ENCODE measurements at regions not wholly inside any gene's neighbourhood (a gene's known extent, or its start where the extent isn't known, plus 50 kb on each side); places are given as distances from the start of the nearest gene placed in this dataset.

- TF ChIP-seq NFIC (IDR thresholded peaks at IDR 0.05), result no peak
- no peak for TF ChIP-seq EGR1 (IDR thresholded peaks at IDR 0.05)
- TF ChIP-seq TAF1 (IDR thresholded peaks at IDR 0.05; ENCODE audit: low read depth), result no peak
- TF ChIP-seq TEAD4 (IDR thresholded peaks at IDR 0.05), result no peak
- TF ChIP-seq TCF12 (IDR thresholded peaks at IDR 0.05; ENCODE audit: low read depth), result no peak
- TF ChIP-seq CEBPB (IDR thresholded peaks at IDR 0.05), result no peak
- TF ChIP-seq FOXM1 (IDR thresholded peaks at IDR 0.05; ENCODE audit: borderline replicate concordance, low read depth), result no peak
- no peak for TF ChIP-seq MAX (IDR thresholded peaks at IDR 0.05)
- TF ChIP-seq EP300 (IDR thresholded peaks at IDR 0.05; ENCODE audit: borderline replicate concordance), result no peak
- TF ChIP-seq ZBTB7A (IDR thresholded peaks at IDR 0.05; ENCODE audit: low read depth), result no peak
- no peak for TF ChIP-seq CREB1 (IDR thresholded peaks at IDR 0.05; ENCODE audit: low read depth)
- TF ChIP-seq REST (IDR thresholded peaks at IDR 0.05; ENCODE audit: low read depth), result no peak
- TF ChIP-seq RAD21 (IDR thresholded peaks at IDR 0.05; ENCODE audit: low read depth), result no peak
- TF ChIP-seq USF1 (IDR thresholded peaks at IDR 0.05), result no peak
- TF ChIP-seq YY1 (IDR thresholded peaks at IDR 0.05; ENCODE audit: low read depth), result no peak
These were observed 378.6 kb downstream of the GADD45G start for GRCh38 chr9:89983411-89983810.

GRCh38 chr9:89984214-89984613, 379.4 kb downstream of the GADD45G start:
- TF ChIP-seq REST (IDR thresholded peaks at IDR 0.05; ENCODE audit: low read depth), result no peak
- TF ChIP-seq USF1 (IDR thresholded peaks at IDR 0.05), result no peak
- no peak for TF ChIP-seq TCF12 (IDR thresholded peaks at IDR 0.05; ENCODE audit: low read depth)
- TF ChIP-seq TAF1 (IDR thresholded peaks at IDR 0.05; ENCODE audit: low read depth), result no peak
- no peak for TF ChIP-seq RAD21 (IDR thresholded peaks at IDR 0.05; ENCODE audit: low read depth)
- TF ChIP-seq YY1 (IDR thresholded peaks at IDR 0.05; ENCODE audit: low read depth), result no peak

DNA sequence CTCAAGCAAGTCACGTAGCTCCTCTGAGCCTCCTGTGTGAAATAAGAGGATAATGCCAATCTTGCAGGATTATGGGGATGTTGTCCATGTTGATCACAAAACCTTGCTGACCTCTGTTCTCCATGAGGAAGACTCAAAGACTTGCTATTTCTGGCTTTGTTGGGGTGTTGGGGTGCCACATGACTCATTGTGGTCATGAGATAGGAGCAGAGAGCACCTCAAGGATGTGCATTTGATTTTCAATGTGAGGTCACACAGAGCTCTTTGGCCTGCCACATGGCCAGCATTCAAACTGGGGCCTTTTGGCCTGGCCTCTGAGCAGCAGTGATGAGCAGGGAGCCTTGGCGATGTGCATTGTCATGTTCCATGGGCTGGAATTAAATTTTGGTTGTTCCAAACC, 380.3 kb downstream of the GADD45G start:
- no peak for TF ChIP-seq REST (IDR thresholded peaks at IDR 0.05; ENCODE audit: low read depth)
- no peak for TF ChIP-seq CREB1 (IDR thresholded peaks at IDR 0.05; ENCODE audit: low read depth)
- no peak for TF ChIP-seq YY1 (IDR thresholded peaks at IDR 0.05; ENCODE audit: low read depth)
- no peak for TF ChIP-seq MAX (IDR thresholded peaks at IDR 0.05)
- TF ChIP-seq USF1 (IDR thresholded peaks at IDR 0.05), result no peak
- no peak for TF ChIP-seq EP300 (IDR thresholded peaks at IDR 0.05; ENCODE audit: borderline replicate concordance)
- TF ChIP-seq CEBPB (IDR thresholded peaks at IDR 0.05), result no peak
- TF ChIP-seq TEAD4 (IDR thresholded peaks at IDR 0.05), result no peak
- TF ChIP-seq EGR1 (IDR thresholded peaks at IDR 0.05), result no peak
- TF ChIP-seq RAD21 (IDR thresholded peaks at IDR 0.05; ENCODE audit: low read depth), result no peak
- no peak for TF ChIP-seq ZBTB7A (IDR thresholded peaks at IDR 0.05; ENCODE audit: low read depth)
- TF ChIP-seq TAF1 (IDR thresholded peaks at IDR 0.05; ENCODE audit: low read depth), result no peak
- TF ChIP-seq NFIC (IDR thresholded peaks at IDR 0.05), result no peak
- TF ChIP-seq FOXM1 (IDR thresholded peaks at IDR 0.05; ENCODE audit: borderline replicate concordance, low read depth), result no peak

- TF ChIP-seq ZBTB7A (IDR thresholded peaks at IDR 0.05; ENCODE audit: low read depth) (no peak), YY1 (IDR thresholded peaks at IDR 0.05; ENCODE audit: low read depth) (no peak), TAF1 (IDR thresholded peaks at IDR 0.05; ENCODE audit: low read depth) (no peak), TCF12 (IDR thresholded peaks at IDR 0.05; ENCODE audit: low read depth) (no peak), RAD21 (IDR thresholded peaks at IDR 0.05; ENCODE audit: low read depth) (no peak), NFIC (IDR thresholded peaks at IDR 0.05) (no peak), EP300 (IDR thresholded peaks at IDR 0.05; ENCODE audit: borderline replicate concordance) (no peak), USF1 (IDR thresholded peaks at IDR 0.05) (no peak), MAX (IDR thresholded peaks at IDR 0.05) (no peak), CEBPB (IDR thresholded peaks at IDR 0.05) (no peak), FOXM1 (IDR thresholded peaks at IDR 0.05; ENCODE audit: borderline replicate concordance, low read depth) (no peak), EGR1 (IDR thresholded peaks at IDR 0.05) (no peak), CREB1 (IDR thresholded peaks at IDR 0.05; ENCODE audit: low read depth) (no peak), TEAD4 (IDR thresholded peaks at IDR 0.05) (no peak), REST (IDR thresholded peaks at IDR 0.05; ENCODE audit: low read depth) (no peak)
These were observed 381.4 kb downstream of the GADD45G start for GRCh38 chr9:89986190-89986589.
